NCI-H1092 treated with DMSO at 0.1 percent for 48 hours (cell line): ENCODE measurements at regions not wholly inside any gene's neighbourhood (a gene's known extent, or its start where the extent isn't known, plus 50 kb on each side); places are given as distances from the start of the nearest gene placed in this dataset.

Experiments used
- DNase-seq: peaks from one replicate; lab custom pipeline; 2025; lab: John Stamatoyannopoulos, UW

GRCh38 chr2:45337481-45337880 lies 273.6 kb downstream of the SRBD1 start:
- DNase-seq: no peak

- DNase-seq: no peak
These were observed 276.9 kb downstream of the SRBD1 start for GRCh38 chr2:45334205-45334604.

- no peak for DNase-seq
These were observed 278.5 kb downstream of the SRBD1 start for GRCh38 chr2:45332567-45332966.

GRCh38 chr2:45332094-45332493 lies 279.0 kb downstream of the SRBD1 start:
- no peak for DNase-seq

GRCh38 chr2:45331410-45331786 lies 279.7 kb downstream of the SRBD1 start:
- DNase-seq: no peak

- peak; percentile 10 for DNase-seq
These were observed 280.2 kb downstream of the SRBD1 start for GRCh38 chr2:45330637-45331409.

- no peak for DNase-seq
These were observed 281.0 kb downstream of the SRBD1 start for GRCh38 chr2:45330108-45330507.

GRCh38 chr2:45329045-45329677 lies 281.9 kb downstream of the SRBD1 start:
- DNase-seq: no peak

GRCh38 chr2:45328264-45328870 lies 282.7 kb downstream of the SRBD1 start:
- no peak for DNase-seq

- no peak for DNase-seq
These were observed 287.7 kb downstream of the SRBD1 start for GRCh38 chr2:45323344-45323743.

- no peak for DNase-seq
These were observed 290.1 kb downstream of the SRBD1 start for GRCh38 chr2:45320956-45321355.

GRCh38 chr2:45319683-45320455 lies 291.2 kb downstream of the SRBD1 start:
- no peak for DNase-seq

GRCh38 chr2:45318686-45319085 lies 292.4 kb downstream of the SRBD1 start:
- DNase-seq: no peak

GRCh38 chr2:45316576-45317338 lies 294.3 kb downstream of the SRBD1 start:
- no peak for DNase-seq

- DNase-seq: no peak
These were observed 295.2 kb downstream of the SRBD1 start for GRCh38 chr2:45315861-45316260.

- DNase-seq: no peak
These were observed 298.8 kb downstream of the SRBD1 start for GRCh38 chr2:45312275-45312674.

GRCh38 chr2:45311559-45311958 lies 299.5 kb downstream of the SRBD1 start:
- no peak for DNase-seq

GRCh38 chr2:45307147-45307546 lies 297.9 kb upstream of the SIX2 start:
- no peak for DNase-seq

- DNase-seq: no peak
These were observed 296.3 kb upstream of the SIX2 start for GRCh38 chr2:45305599-45305998.

GRCh38 chr2:45303417-45304202 lies 294.4 kb upstream of the SIX2 start:
- no peak for DNase-seq
